Neural cell (in vitro differentiated cells): ENCODE measurements at regions not wholly inside any gene's neighbourhood (a gene's known extent, or its start where the extent isn't known, plus 50 kb on each side); places are given as distances from the start of the nearest gene placed in this dataset.
"Not testable (repeated sequence)": the region's sequence is repeated elsewhere in the genome, so short reads cannot be mapped to it uniquely, and the experiment has no call there.

Source experiments
- CTCF ChIP-seq: fragments of 450-650 bp; IDR thresholded peaks from 2 replicates; pipeline ENCODE4 v1.5.1; 2014; ENCODE audit warnings: antibody characterized with exemption, mild to moderate bottlenecking, moderate library complexity; ENCODE audit not compliant: poor library complexity, severe bottlenecking
- REST ChIP-seq: IDR thresholded peaks from 2 replicates; pipeline ENCODE4 v1.6.1; 2012; ENCODE audit warnings: borderline replicate concordance
- SMC3 ChIP-seq: fragments of 450-650 bp; conservative IDR thresholded peaks from 2 replicates; pipeline ENCODE4 v1.6.1; 2014; ENCODE audit warnings: antibody characterized with exemption, mild to moderate bottlenecking, moderate library complexity; ENCODE audit not compliant: poor library complexity
- TAF1 ChIP-seq: IDR thresholded peaks from 2 replicates; pipeline ENCODE4 v1.6.1; 2012; ENCODE audit warnings: low read depth

GRCh38 chr6:55088011-55088410 is 86.3 kb upstream of the HCRTR2 start:
- TF ChIP-seq CTCF, REST, SMC3, TAF1: not testable (repeated sequence)
